DOHH2 (cell line): ENCODE measurements at regions not wholly inside any gene's neighbourhood (a gene's known extent, or its start where the extent isn't known, plus 50 kb on each side); places are given as distances from the start of the nearest gene placed in this dataset.

ENCODE experiments used
- H3F3A ChIP-seq: fragments of 200-600 bp; sonication (generic), shearing (Covaris generic); 2 replicates; pipeline ENCODE4 v1.6.0; 2016; ENCODE audit warnings: antibody characterized with exemption, mild to moderate bottlenecking; ENCODE audit not compliant: control insufficient read depth, insufficient read depth
- H3K27ac ChIP-seq: fragments of 200-600 bp; sonication (generic); 2 replicates; pipeline ENCODE4 v1.5.1; 2014; ENCODE audit warnings: low read depth, mild to moderate bottlenecking, low read length, moderate library complexity
- H3K27me3 ChIP-seq: fragments of 200-600 bp; sonication (generic); 2 replicates; pipeline ENCODE4 v1.6.1; 2014; ENCODE audit warnings: mild to moderate bottlenecking, low read length, mixed read lengths; ENCODE audit not compliant: control insufficient read depth
- H3K36me3 ChIP-seq: fragments of 200-600 bp; sonication (generic); 2 replicates; pipeline ENCODE4 v1.6.1; 2014; ENCODE audit warnings: mild to moderate bottlenecking, low read length, moderate library complexity, mixed read lengths; ENCODE audit not compliant: control insufficient read depth
- H3K4me1 ChIP-seq: fragments of 200-600 bp; sonication (generic); 2 replicates; pipeline ENCODE4 v1.6.1; 2014; ENCODE audit warnings: mild to moderate bottlenecking, low read length, mixed read lengths; ENCODE audit not compliant: control insufficient read depth
- H3K4me2 ChIP-seq: fragments of 200-600 bp; sonication (generic); 2 replicates; pipeline ENCODE4 v1.6.0; 2014; ENCODE audit warnings: mild to moderate bottlenecking, low read length, moderate library complexity
- H3K4me3 ChIP-seq: fragments of 200-600 bp; sonication (generic); 2 replicates; pipeline ENCODE4 v1.5.1; 2014; ENCODE audit warnings: mild to moderate bottlenecking, low read length, mixed read lengths
- H3K79me2 ChIP-seq: fragments of 200-600 bp; sonication (generic); 2 replicates; pipeline ENCODE4 v1.6.1; 2014; ENCODE audit warnings: mild to moderate bottlenecking, low read length, mixed read lengths; ENCODE audit not compliant: control insufficient read depth
- H3K9me2 ChIP-seq: fragments of 200-600 bp; sonication (generic); replicated peaks from 2 replicates; pipeline ENCODE4 v1.6.1; 2014; ENCODE audit warnings: mild to moderate bottlenecking, low read length, mixed read lengths; ENCODE audit not compliant: control insufficient read depth
- H3K9me3 ChIP-seq: fragments of 200-600 bp; sonication (generic); 2 replicates; pipeline ENCODE4 v1.6.1; 2014; ENCODE audit warnings: antibody characterized with exemption, low read length, mixed read lengths; ENCODE audit not compliant: control insufficient read depth, insufficient read depth
- H4K20me1 ChIP-seq: fragments of 200-600 bp; sonication (generic); 2 replicates; pipeline ENCODE4 v1.6.0; 2014; ENCODE audit warnings: low read depth, mild to moderate bottlenecking, antibody characterized with exemption, low read length, moderate library complexity; ENCODE audit not compliant: control insufficient read depth, insufficient read depth
- CTCF ChIP-seq: fragments of 200-600 bp; sonication (generic); IDR thresholded peaks from one replicate; pipeline ENCODE4 v1.5.1; 2014; ENCODE audit warnings: antibody characterized with exemption, mild to moderate bottlenecking, low read depth, low read length; ENCODE audit not compliant: poor library complexity, severe bottlenecking
- EZH2phosphoT487 ChIP-seq: fragments of 200-600 bp; sonication (generic); IDR thresholded peaks from 2 replicates; pipeline ENCODE4 v1.6.1; 2017; ENCODE audit warnings: borderline replicate concordance, mild to moderate bottlenecking, antibody characterized with exemption, low read length, moderate library complexity, mixed read lengths

DNA sequence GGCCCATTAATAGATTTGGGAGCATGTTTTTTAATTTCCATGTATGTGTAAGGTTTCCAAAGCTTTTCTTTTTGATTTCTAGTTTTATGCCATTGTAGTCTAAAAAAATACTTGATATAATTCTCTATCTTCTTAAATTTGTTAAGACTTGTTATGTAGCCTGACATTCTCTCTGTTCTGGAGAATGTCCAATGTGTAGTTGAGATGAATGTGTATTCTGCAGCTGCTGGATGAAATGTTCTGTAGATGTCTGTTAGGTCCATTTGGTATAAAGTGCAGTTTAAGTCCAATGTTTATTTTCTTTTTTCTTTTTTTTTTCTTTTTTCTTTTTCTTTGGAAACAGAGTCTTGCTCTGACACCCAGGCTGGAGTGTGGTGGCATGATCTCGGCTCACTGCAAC is 378.5 kb upstream of the MAD2L1 start:
- Histone ChIP-seq H3F3A (no peaks in the 10 kb centered on the region), H3K79me2 (no peaks in the 10 kb centered on the region), H3K4me1 (no peaks in the 10 kb centered on the region), H3K9me3 (no peaks in the 10 kb centered on the region), H3K27me3 (no peaks in the 10 kb centered on the region), H4K20me1 (no peaks in the 10 kb centered on the region), H3K4me2 (no peak overlapping the region), H3K27ac (no peak overlapping the region), H3K36me3 (no peaks in the 10 kb centered on the region), H3K9me2 (no peaks in the 10 kb centered on the region), H3K4me3 (no peak overlapping the region)
- no peak for TF ChIP-seq EZH2phosphoT487
- TF ChIP-seq CTCF = no peak

GRCh38 chr4:120443116-120443515 is 376.5 kb upstream of the MAD2L1 start:
- TF ChIP-seq CTCF = no peak
- no peak for TF ChIP-seq EZH2phosphoT487
- Histone ChIP-seq H3K27ac (no peak overlapping the region), H3K4me1 (peaks cover 5% of the 10 kb centered on the region; the same call in 1 of the 2 replicates), H4K20me1 (no peaks in the 10 kb centered on the region), H3K4me3 (no peak overlapping the region), H3F3A (no peaks in the 10 kb centered on the region), H3K36me3 (no peaks in the 10 kb centered on the region), H3K27me3 (no peaks in the 10 kb centered on the region), H3K9me3 (no peaks in the 10 kb centered on the region), H3K4me2 (no peak overlapping the region), H3K9me2 (no peaks in the 10 kb centered on the region), H3K79me2 (no peaks in the 10 kb centered on the region)

DNA sequence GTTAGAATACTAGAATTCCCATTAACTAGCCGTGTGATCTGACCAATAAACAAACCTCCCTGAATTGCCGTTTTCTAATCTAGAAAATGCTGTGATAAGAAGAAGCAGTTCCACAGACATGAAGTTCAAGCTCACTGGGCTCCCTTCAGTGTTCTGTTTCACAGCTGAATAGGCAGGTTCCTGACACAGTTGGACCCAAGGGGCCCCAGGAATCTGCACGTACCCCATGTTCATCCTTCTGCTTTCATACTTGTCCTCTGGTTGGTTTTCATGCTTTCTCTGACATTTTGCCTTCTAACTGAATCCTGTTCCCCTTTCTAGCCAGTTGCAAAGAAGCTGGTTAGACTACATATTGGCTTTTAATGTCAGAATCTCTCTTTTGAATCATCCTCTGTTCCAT is 374.1 kb upstream of the MAD2L1 start:
- no peaks in the 10 kb centered on the region for H3F3A ChIP-seq
- no peaks in the 10 kb centered on the region for H3K9me2 ChIP-seq
- H3K27ac ChIP-seq = no peak overlapping the region
- H3K79me2 ChIP-seq = no peaks in the 10 kb centered on the region
- no peaks in the 10 kb centered on the region for H3K36me3 ChIP-seq
- no peaks in the 10 kb centered on the region for H3K27me3 ChIP-seq
- peaks cover 5% of the 10 kb centered on the region; the same call in 1 of the 2 replicates for H3K4me1 ChIP-seq
- H3K4me3 ChIP-seq = no peak overlapping the region
- TF ChIP-seq EZH2phosphoT487 (no peak), CTCF (no peak)
- no peak overlapping the region for H3K4me2 ChIP-seq
- H4K20me1 ChIP-seq = no peaks in the 10 kb centered on the region
- no peaks in the 10 kb centered on the region for H3K9me3 ChIP-seq

GRCh38 chr4:120435179-120435578 is 368.5 kb upstream of the MAD2L1 start:
- Histone ChIP-seq H3K4me3 (no peak overlapping the region), H3K27ac (no peak overlapping the region), H4K20me1 (no peaks in the 10 kb centered on the region), H3K4me1 (peaks cover 5% of the 10 kb centered on the region; the same call in 1 of the 2 replicates), H3K27me3 (no peaks in the 10 kb centered on the region), H3K36me3 (no peaks in the 10 kb centered on the region), H3K9me2 (no peaks in the 10 kb centered on the region), H3K79me2 (no peaks in the 10 kb centered on the region), H3K4me2 (no peak overlapping the region), H3F3A (no peaks in the 10 kb centered on the region), H3K9me3 (no peaks in the 10 kb centered on the region)
- no peak for TF ChIP-seq CTCF
- TF ChIP-seq EZH2phosphoT487 = no peak
